Ovary (tissue), 3 donors: ENCODE measurements at regions not wholly inside any gene's neighbourhood (a gene's known extent, or its start where the extent isn't known, plus 50 kb on each side); places are given as distances from the start of the nearest gene placed in this dataset.

Source experiments
- EP300 ChIP-seq: sonication (generic); formaldehyde crosslinking; IDR thresholded peaks from one replicate; pipeline ENCODE4 v1.6.1; 2017; ENCODE audit warnings: antibody characterized with exemption
- POLR2A ChIP-seq: fragments of 450-650 bp; IDR thresholded peaks from one replicate; pipeline ENCODE4 v1.6.1; 2017; ENCODE audit warnings: antibody characterized with exemption, mild to moderate bottlenecking, moderate library complexity
- TF ChIP-seq, protein P1 (sequence below), 3 donors: fragments of 450-650 bp in 2 of 3; fragments of 200-600 bp in 1 of 3; IDR thresholded peaks; one replicate each; pipeline versions ENCODE4 v1.5.1 to v1.8.0; 2016 to 2022; ENCODE audit warnings: antibody characterized with exemption in 3 of 3, mild to moderate bottlenecking in 1 of 3
- donor health status: DM: no; HTN: no; CAD: no.

DNA sequence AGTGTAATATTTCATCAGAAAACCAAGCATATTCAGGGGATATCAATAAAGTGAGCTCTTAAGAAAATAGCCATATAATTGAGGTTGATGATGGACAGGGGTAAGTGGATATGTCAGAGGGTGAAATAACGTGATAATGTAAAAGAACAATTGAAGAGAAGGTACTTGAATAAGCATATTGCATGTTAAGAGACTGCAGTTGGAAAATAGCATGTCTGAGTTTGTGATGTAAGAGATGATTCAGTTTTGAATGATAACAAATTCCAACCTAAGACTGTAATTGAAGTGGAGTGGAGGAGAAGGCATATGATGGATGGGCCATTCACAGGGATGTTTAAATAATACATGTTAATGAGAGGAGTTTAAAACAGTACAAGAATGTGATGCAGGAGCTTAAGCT is 1633.5 kb downstream of the SLITRK1 start:
- TF ChIP-seq POLR2A (no peak), EP300 (no peak)
- TF ChIP-seq, protein P1, sequence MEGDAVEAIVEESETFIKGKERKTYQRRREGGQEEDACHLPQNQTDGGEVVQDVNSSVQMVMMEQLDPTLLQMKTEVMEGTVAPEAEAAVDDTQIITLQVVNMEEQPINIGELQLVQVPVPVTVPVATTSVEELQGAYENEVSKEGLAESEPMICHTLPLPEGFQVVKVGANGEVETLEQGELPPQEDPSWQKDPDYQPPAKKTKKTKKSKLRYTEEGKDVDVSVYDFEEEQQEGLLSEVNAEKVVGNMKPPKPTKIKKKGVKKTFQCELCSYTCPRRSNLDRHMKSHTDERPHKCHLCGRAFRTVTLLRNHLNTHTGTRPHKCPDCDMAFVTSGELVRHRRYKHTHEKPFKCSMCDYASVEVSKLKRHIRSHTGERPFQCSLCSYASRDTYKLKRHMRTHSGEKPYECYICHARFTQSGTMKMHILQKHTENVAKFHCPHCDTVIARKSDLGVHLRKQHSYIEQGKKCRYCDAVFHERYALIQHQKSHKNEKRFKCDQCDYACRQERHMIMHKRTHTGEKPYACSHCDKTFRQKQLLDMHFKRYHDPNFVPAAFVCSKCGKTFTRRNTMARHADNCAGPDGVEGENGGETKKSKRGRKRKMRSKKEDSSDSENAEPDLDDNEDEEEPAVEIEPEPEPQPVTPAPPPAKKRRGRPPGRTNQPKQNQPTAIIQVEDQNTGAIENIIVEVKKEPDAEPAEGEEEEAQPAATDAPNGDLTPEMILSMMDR (IDR thresholded peaks at IDR 0.05): no peak
